Activated CD8-positive, alpha-beta memory T cell treated with anti-CD3 and anti-CD28 coated beads, Interleukin-2, amount 50 U/mL, for 4 hours (primary cell): ENCODE measurements at regions not wholly inside any gene's neighbourhood (a gene's known extent, or its start where the extent isn't known, plus 50 kb on each side); places are given as distances from the start of the nearest gene placed in this dataset.

Source experiments
- DNase-seq: peaks from one replicate; pipeline ENCODE4 v3.0.0-alpha.2; 2020

- DNase-seq, result no peak
Measured at GRCh38 chr16:9256196-9256595, 164.8 kb downstream of the HAPSTR1 start.

GRCh38 chr16:9257843-9258242 lies 166.4 kb downstream of the HAPSTR1 start:
- no peak for DNase-seq

GRCh38 chr16:9258423-9259051 lies 167.1 kb downstream of the HAPSTR1 start:
- DNase-seq, result peak; percentile 16

- DNase-seq, result no peak
Measured at GRCh38 chr16:9259914-9260608, 168.6 kb downstream of the HAPSTR1 start.

- no peak for DNase-seq
Measured at GRCh38 chr16:9260666-9261065, 169.2 kb downstream of the HAPSTR1 start.

- DNase-seq, result no peak
Measured at GRCh38 chr16:9261376-9261775, 169.9 kb downstream of the HAPSTR1 start.

- DNase-seq, result no peak
Measured at GRCh38 chr16:9262941-9263715, 171.7 kb downstream of the HAPSTR1 start.

- DNase-seq, result no peak
Measured at GRCh38 chr16:9264067-9264466, 172.6 kb downstream of the HAPSTR1 start.

- DNase-seq, result no peak
Measured at GRCh38 chr16:9268446-9268845, 177.0 kb downstream of the HAPSTR1 start.

GRCh38 chr16:9270424-9270823 lies 179.0 kb downstream of the HAPSTR1 start:
- no peak for DNase-seq

GRCh38 chr16:9270941-9271340 lies 179.5 kb downstream of the HAPSTR1 start:
- DNase-seq, result no peak

GRCh38 chr16:9271841-9272240 lies 180.4 kb downstream of the HAPSTR1 start:
- no peak for DNase-seq

- DNase-seq, result no peak
Measured at GRCh38 chr16:9275377-9275776, 183.9 kb downstream of the HAPSTR1 start.

- DNase-seq, result no peak
Measured at GRCh38 chr16:9275816-9276354, 184.4 kb downstream of the HAPSTR1 start.

GRCh38 chr16:9279291-9280068 lies 188.0 kb downstream of the HAPSTR1 start:
- no peak for DNase-seq

GRCh38 chr16:9280069-9280466 lies 188.6 kb downstream of the HAPSTR1 start:
- DNase-seq, result no peak

- no peak for DNase-seq
Measured at GRCh38 chr16:9286930-9287329, 195.5 kb downstream of the HAPSTR1 start.

GRCh38 chr16:9296271-9296590 lies 204.8 kb downstream of the HAPSTR1 start:
- no peak for DNase-seq

GRCh38 chr16:9297437-9298113 lies 206.1 kb downstream of the HAPSTR1 start:
- no peak for DNase-seq

GRCh38 chr16:9300252-9300651 lies 208.8 kb downstream of the HAPSTR1 start:
- DNase-seq, result no peak

GRCh38 chr16:9302072-9302471 lies 210.6 kb downstream of the HAPSTR1 start:
- DNase-seq, result no peak

- no peak for DNase-seq
Measured at GRCh38 chr16:9306753-9307152, 215.3 kb downstream of the HAPSTR1 start.
